PC-3 (cell line): ENCODE measurements at regions not wholly inside any gene's neighbourhood (a gene's known extent, or its start where the extent isn't known, plus 50 kb on each side); places are given as distances from the start of the nearest gene placed in this dataset.

Experiments used
- ATAC-seq: fragments of 200-7000 bp; cut with Tn5 transposase; 2 replicates; pipeline ENCODE4 v1.9.1; 2020; ENCODE audit warnings: mild to moderate bottlenecking, moderate library complexity
- BruUV-seq: library from RNA; stranded (reverse); fragments of 400-500 nt; replicated peaks from 2 replicates; lab custom pipeline; 2021; lab: Mats Ljungman, UMichigan
- CTCF ChIA-PET: fragments of 300-600 bp; sonication (Branson Sonifier 250); formaldehyde crosslinking; loops from one replicate; lab custom pipeline; 2022; ENCODE audit warnings: antibody characterized with exemption; lab: Charles Lee
- POLR2A ChIA-PET: fragments of 300-600 bp; sonication (Branson Sonifier 250); formaldehyde crosslinking; loops from one replicate; lab custom pipeline; 2022; ENCODE audit warnings: antibody characterized with exemption; ENCODE audit not compliant: unreplicated experiment; lab: Charles Lee
- DNase-seq: peaks from one replicate; pipeline ENCODE4 v3.0.0-alpha.2; 2015
- H2AFZ ChIP-seq: fragments of 300-600 bp; sonication (generic); 2 replicates; pipeline ENCODE4 v1.6.0; 2016; ENCODE audit warnings: antibody characterized with exemption, low read length
- H3F3A ChIP-seq: fragments of 300-600 bp; sonication (generic); one replicate; pipeline ENCODE4 v1.6.0; 2017; ENCODE audit warnings: antibody characterized with exemption, low read length, control low read depth, mild to moderate bottlenecking; ENCODE audit not compliant: unreplicated experiment
- H3K27ac ChIP-seq: fragments of 300-600 bp; sonication (generic); 2 replicates; pipeline ENCODE4 v1.5.1; 2016; ENCODE audit warnings: mild to moderate bottlenecking, low read length
- H3K27me3 ChIP-seq: fragments of 300-600 bp; sonication (generic); 2 replicates; pipeline ENCODE4 v1.6.1; 2016; ENCODE audit warnings: low read length, mixed read lengths
- H3K36me3 ChIP-seq: fragments of 300-600 bp; sonication (generic); 2 replicates; pipeline ENCODE4 v1.6.1; 2016; ENCODE audit warnings: low read depth, mixed run types, low read length, mixed read lengths
- H3K4me1 ChIP-seq: fragments of 300-600 bp; sonication (generic); 2 replicates; pipeline ENCODE4 v1.5.1; 2016; ENCODE audit warnings: low read length; ENCODE audit not compliant: insufficient read depth
- H3K4me2 ChIP-seq: fragments of 300-600 bp; sonication (generic); 2 replicates; pipeline ENCODE4 v1.6.0; 2016; ENCODE audit warnings: low read length
- H3K4me3 ChIP-seq: fragments of 300-600 bp; sonication (generic); 2 replicates; pipeline ENCODE4 v1.5.1; 2016; ENCODE audit warnings: mild to moderate bottlenecking, low read length, mixed read lengths
- H3K79me2 ChIP-seq: fragments of 300-600 bp; sonication (generic); 2 replicates; pipeline ENCODE4 v1.6.1; 2017; ENCODE audit warnings: low read length, mixed read lengths
- H3K9ac ChIP-seq: fragments of 300-600 bp; sonication (generic); 2 replicates; pipeline ENCODE4 v1.6.0; 2016; ENCODE audit warnings: mild to moderate bottlenecking, low read length
- H3K9me2 ChIP-seq: fragments of 300-600 bp; sonication (generic); replicated peaks from 2 replicates; pipeline ENCODE4 v1.6.1; 2016; ENCODE audit warnings: mixed run types, low read length, mixed read lengths
- H3K9me3 ChIP-seq: fragments of 300-600 bp; sonication (generic); 2 replicates; pipeline ENCODE4 v1.6.1; 2016; ENCODE audit warnings: low read length, mixed read lengths
- H4K20me1 ChIP-seq: fragments of 300-600 bp; sonication (generic); 2 replicates; pipeline ENCODE4 v1.6.1; 2016; ENCODE audit warnings: low read length, mixed read lengths
- EZH2 ChIP-seq: fragments of 300-600 bp; sonication (generic); IDR thresholded peaks from one replicate; pipeline ENCODE4 v1.6.1; 2017; ENCODE audit warnings: antibody characterized with exemption, mild to moderate bottlenecking, low read length; ENCODE audit not compliant: unreplicated experiment
- EZH2phosphoT487 ChIP-seq: fragments of 300-600 bp; sonication (generic); IDR thresholded peaks from 2 replicates; pipeline ENCODE4 v1.6.1; 2018; ENCODE audit warnings: mild to moderate bottlenecking, antibody characterized with exemption, low read length, borderline replicate concordance
- intact Hi-C: fragments of 100-400 bp; cut with micrococcal nuclease; formaldehyde crosslinking; loops from 2 replicates; pipeline ENCODE4 v1.9.0; 2023
- TF ChIP-seq, protein P1 (sequence below): fragments of 300-600 bp; sonication (generic); conservative IDR thresholded peaks from 2 replicates; pipeline ENCODE4 v1.5.1; 2017; ENCODE audit warnings: antibody characterized with exemption, low read depth, mild to moderate bottlenecking, low read length

GRCh38 chr2:18456026-18456425, 104.4 kb downstream of the RDH14 start:
- H3K4me2 ChIP-seq, result peak overlapping the region; percentile 12; the same call in 1 of the 2 replicates
- no peak overlapping the region; the same call in 1 of the 2 replicates for H2AFZ ChIP-seq
- ChIA-PET CTCF (interaction anchor here (0.6 kb wide), 2 partner anchors 62 to 288 kb away, joined by 3 to 5 read pairs; no protein-coding TSS in a partner anchor), POLR2A (interaction anchor here (0.6 kb wide), 1 partner anchor 714 kb away, joined by 3 read pairs; no protein-coding TSS in a partner anchor)
- H3K9ac ChIP-seq, result no peak overlapping the region
- no peak overlapping the region for H3K4me3 ChIP-seq
- ATAC-seq (no peak), DNase-seq (no peak)
- H3K27ac ChIP-seq, result no peak overlapping the region
- H3K27me3 ChIP-seq, result no peaks in the 10 kb centered on the region
- H3F3A ChIP-seq, result no peaks in the 10 kb centered on the region
- peaks cover 24% of the 10 kb centered on the region for H3K4me1 ChIP-seq
- H3K79me2 ChIP-seq, result no peaks in the 10 kb centered on the region
- H3K9me2 ChIP-seq, result no peaks in the 10 kb centered on the region
- intact Hi-C loops, result no loop called here
- no peaks in the 10 kb centered on the region for H3K36me3 ChIP-seq
- TF ChIP-seq EZH2phosphoT487, result no peak
- TF ChIP-seq, protein P1, sequence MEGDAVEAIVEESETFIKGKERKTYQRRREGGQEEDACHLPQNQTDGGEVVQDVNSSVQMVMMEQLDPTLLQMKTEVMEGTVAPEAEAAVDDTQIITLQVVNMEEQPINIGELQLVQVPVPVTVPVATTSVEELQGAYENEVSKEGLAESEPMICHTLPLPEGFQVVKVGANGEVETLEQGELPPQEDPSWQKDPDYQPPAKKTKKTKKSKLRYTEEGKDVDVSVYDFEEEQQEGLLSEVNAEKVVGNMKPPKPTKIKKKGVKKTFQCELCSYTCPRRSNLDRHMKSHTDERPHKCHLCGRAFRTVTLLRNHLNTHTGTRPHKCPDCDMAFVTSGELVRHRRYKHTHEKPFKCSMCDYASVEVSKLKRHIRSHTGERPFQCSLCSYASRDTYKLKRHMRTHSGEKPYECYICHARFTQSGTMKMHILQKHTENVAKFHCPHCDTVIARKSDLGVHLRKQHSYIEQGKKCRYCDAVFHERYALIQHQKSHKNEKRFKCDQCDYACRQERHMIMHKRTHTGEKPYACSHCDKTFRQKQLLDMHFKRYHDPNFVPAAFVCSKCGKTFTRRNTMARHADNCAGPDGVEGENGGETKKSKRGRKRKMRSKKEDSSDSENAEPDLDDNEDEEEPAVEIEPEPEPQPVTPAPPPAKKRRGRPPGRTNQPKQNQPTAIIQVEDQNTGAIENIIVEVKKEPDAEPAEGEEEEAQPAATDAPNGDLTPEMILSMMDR, result no peak
- TF ChIP-seq EZH2, result no peak
- BruUV-seq, result no TSS peak
- no peaks in the 10 kb centered on the region for H4K20me1 ChIP-seq
- no peaks in the 10 kb centered on the region for H3K9me3 ChIP-seq

DNA sequence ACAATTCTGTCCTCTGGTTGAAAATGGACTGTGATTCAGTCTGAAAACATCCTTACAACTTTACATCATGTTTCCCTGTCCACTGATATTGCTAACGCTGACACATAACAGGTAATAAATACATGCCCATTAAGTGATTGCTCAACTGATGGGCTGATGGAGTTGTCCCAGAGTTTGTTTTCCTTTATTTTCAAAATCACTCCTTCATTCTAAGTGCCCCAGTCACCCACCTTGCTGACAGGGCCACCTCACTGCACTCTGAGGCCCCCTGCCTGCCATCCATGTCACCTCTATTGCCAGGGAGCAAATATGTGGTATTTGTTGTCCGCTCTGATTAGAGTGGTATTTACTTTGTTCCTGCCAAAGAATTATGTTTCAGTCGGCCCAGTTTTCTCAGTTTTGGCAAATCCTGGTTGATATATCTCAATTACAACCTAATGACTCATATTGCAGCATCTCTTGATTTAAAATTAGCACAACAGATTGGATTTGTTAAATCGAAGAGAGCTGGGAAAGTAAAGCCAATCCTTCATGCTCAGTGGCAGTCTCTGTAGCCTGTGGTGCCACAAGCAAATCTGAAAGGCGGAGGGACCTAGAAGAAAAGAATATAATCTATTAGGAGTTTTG, 105.1 kb downstream of the RDH14 start:
- no TSS peak for BruUV-seq
- no peaks in the 10 kb centered on the region for H3K27me3 ChIP-seq

More for the DNA sequence above, 105.1 kb downstream of the RDH14 start:
- no peak overlapping the region for H3K9ac ChIP-seq
- TF ChIP-seq EZH2, result no peak
- TF ChIP-seq EZH2phosphoT487, result no peak
- TF ChIP-seq, protein P1, result peak; percentile 64
- H3K9me3 ChIP-seq, result no peaks in the 10 kb centered on the region
- peak; percentile 59 for DNase-seq
- intact Hi-C loops, result no loop called here
- no peak overlapping the region for H3K4me3 ChIP-seq
- peak; percentile 82 for ATAC-seq
- POLR2A ChIA-PET, result interaction anchor here (0.6 kb wide), 1 partner anchor 713 kb away, joined by 3 read pairs; no protein-coding TSS in a partner anchor
- no peaks in the 10 kb centered on the region for H3K9me2 ChIP-seq
- H3F3A ChIP-seq, result no peaks in the 10 kb centered on the region
- H4K20me1 ChIP-seq, result no peaks in the 10 kb centered on the region
- no peaks in the 10 kb centered on the region for H3K36me3 ChIP-seq
- CTCF ChIA-PET, result interaction anchor here (0.6 kb wide), 2 partner anchors 62 to 288 kb away, joined by 3 to 5 read pairs; no protein-coding TSS in a partner anchor
- peak overlapping the region; percentile 12; the same call in 1 of the 2 replicates for H3K4me2 ChIP-seq
- H3K27ac ChIP-seq, result no peak overlapping the region
- peak overlapping the region; percentile 33; the same call in 1 of the 2 replicates for H2AFZ ChIP-seq
- H3K4me1 ChIP-seq, result peaks cover 24% of the 10 kb centered on the region
- H3K79me2 ChIP-seq, result no peaks in the 10 kb centered on the region
